GM19035 (cell line): ENCODE measurements at regions not wholly inside any gene's neighbourhood (a gene's known extent, or its start where the extent isn't known, plus 50 kb on each side); places are given as distances from the start of the nearest gene placed in this dataset.
"Not testable (repeated sequence)": the region's sequence is repeated elsewhere in the genome, so short reads cannot be mapped to it uniquely, and the experiment has no call there.

Experiments
- ATAC-seq: cut with Tn5 transposase; IDR thresholded peaks from one replicate; pipeline ENCODE4 v1.9.1; 2021; ENCODE audit not compliant: unreplicated experiment

- no peak for ATAC-seq
These were observed 1135.1 kb downstream of the TUSC7 start for GRCh38 chr3:117844676-117845075.

- ATAC-seq: no peak
These were observed 1136.7 kb downstream of the TUSC7 start for GRCh38 chr3:117846238-117846637.

GRCh38 chr3:117848606-117849005 lies 1139.0 kb downstream of the TUSC7 start:
- no peak for ATAC-seq

- no peak for ATAC-seq
These were observed 1144.5 kb downstream of the TUSC7 start for GRCh38 chr3:117853923-117854668.

- no peak for ATAC-seq
These were observed 1146.8 kb downstream of the TUSC7 start for GRCh38 chr3:117856354-117856753.

GRCh38 chr3:117863146-117863545 lies 1153.6 kb downstream of the TUSC7 start:
- ATAC-seq: no peak

GRCh38 chr3:117865338-117865737 lies 1155.8 kb downstream of the TUSC7 start:
- no peak for ATAC-seq

GRCh38 chr3:117868766-117869165 lies 1159.2 kb downstream of the TUSC7 start:
- no peak for ATAC-seq

- ATAC-seq: no peak
These were observed 1162.4 kb downstream of the TUSC7 start for GRCh38 chr3:117871934-117872333.

- not testable (repeated sequence) for ATAC-seq
These were observed 1161.9 kb downstream of the IGSF11 start for GRCh38 chr3:117872594-117873248.

- ATAC-seq: no peak
These were observed 1161.4 kb downstream of the IGSF11 start for GRCh38 chr3:117873249-117873600.

- ATAC-seq: no peak
These were observed 1160.5 kb downstream of the IGSF11 start for GRCh38 chr3:117874028-117874690.

GRCh38 chr3:117874904-117875874 lies 1159.5 kb downstream of the IGSF11 start:
- ATAC-seq: no peak

- no peak for ATAC-seq
These were observed 1158.8 kb downstream of the IGSF11 start for GRCh38 chr3:117875887-117876286.

- ATAC-seq: no peak
These were observed 1154.0 kb downstream of the IGSF11 start for GRCh38 chr3:117880638-117881037.

GRCh38 chr3:117881210-117881609 lies 1153.4 kb downstream of the IGSF11 start:
- no peak for ATAC-seq

GRCh38 chr3:117885011-117885441 lies 1149.6 kb downstream of the IGSF11 start:
- ATAC-seq: no peak

- no peak for ATAC-seq
These were observed 1148.5 kb downstream of the IGSF11 start for GRCh38 chr3:117886147-117886546.

- ATAC-seq: no peak
These were observed 1147.6 kb downstream of the IGSF11 start for GRCh38 chr3:117887031-117887430.

- ATAC-seq: no peak
These were observed 1146.7 kb downstream of the IGSF11 start for GRCh38 chr3:117887901-117888300.

- no peak for ATAC-seq
These were observed 1142.2 kb downstream of the IGSF11 start for GRCh38 chr3:117892431-117892841.
